GM23338 (cell line): ENCODE measurements at regions not wholly inside any gene's neighbourhood (a gene's known extent, or its start where the extent isn't known, plus 50 kb on each side); places are given as distances from the start of the nearest gene placed in this dataset.

ENCODE experiments used
- ATAC-seq: fragments of 200-7000 bp; cut with Tn5 transposase; 3 replicates; pipeline ENCODE4 v1.9.1; 2020
- DNase-seq: peaks from one replicate; pipeline ENCODE4 v3.0.0-alpha.2; 2015; ENCODE audit warnings: low spot score
- H2AFZ ChIP-seq: fragments of 200-600 bp; sonication (generic); 2 replicates; pipeline ENCODE4 v1.8.0; 2016; ENCODE audit warnings: antibody characterized with exemption, mild to moderate bottlenecking, moderate library complexity
- H3F3A ChIP-seq: fragments of 200-600 bp; sonication (generic); replicated peaks from 2 replicates; pipeline ENCODE4 v1.8.0; 2017; ENCODE audit warnings: antibody characterized with exemption, mixed run types, low read depth
- H3K27ac ChIP-seq: fragments of 200-600 bp; sonication (generic); 2 replicates; pipeline ENCODE4 v1.6.1; 2016; ENCODE audit warnings: low read depth
- H3K27me3 ChIP-seq: fragments of 200-600 bp; sonication (generic); 2 replicates; pipeline ENCODE4 v1.8.0; 2016; ENCODE audit warnings: mild to moderate bottlenecking, mixed run types, moderate library complexity; ENCODE audit not compliant: insufficient read depth
- H3K36me3 ChIP-seq: fragments of 200-600 bp; sonication (generic); 2 replicates; pipeline ENCODE4 v1.8.0; 2016; ENCODE audit warnings: mild to moderate bottlenecking; ENCODE audit not compliant: insufficient read depth
- H3K4me1 ChIP-seq: fragments of 200-600 bp; sonication (generic); 2 replicates; pipeline ENCODE4 v1.8.0; 2016; ENCODE audit warnings: mild to moderate bottlenecking, moderate library complexity; ENCODE audit not compliant: insufficient read depth
- H3K4me2 ChIP-seq: fragments of 200-600 bp; sonication (generic); 2 replicates; pipeline ENCODE4 v1.7.1; 2017; ENCODE audit warnings: mixed run types
- H3K4me3 ChIP-seq: fragments of 200-600 bp; sonication (generic); 2 replicates; pipeline ENCODE4 v1.6.1; 2016; ENCODE audit warnings: mixed run types
- H3K79me2 ChIP-seq: fragments of 200-600 bp; sonication (generic); replicated peaks from 2 replicates; pipeline ENCODE4 v1.8.0; 2017; ENCODE audit warnings: mild to moderate bottlenecking; ENCODE audit not compliant: insufficient read depth
- H3K9me2 ChIP-seq: fragments of 200-600 bp; sonication (generic); 2 replicates; pipeline ENCODE4 v1.8.0; 2017; ENCODE audit not compliant: insufficient read depth
- H4K20me1 ChIP-seq: fragments of 200-600 bp; sonication (generic); replicated peaks from 2 replicates; pipeline ENCODE4 v1.8.0; 2017; ENCODE audit warnings: mild to moderate bottlenecking; ENCODE audit not compliant: insufficient read depth
- H3K27ac Mint-ChIP-seq: 2 replicates; pipeline ENCODE4 v1.8.0; 2020; ENCODE audit warnings: inconsistent platforms, mild to moderate bottlenecking, moderate library complexity, mixed read lengths
- H3K27me3 Mint-ChIP-seq: 3 replicates; pipeline ENCODE4 v1.8.0; 2022; ENCODE audit warnings: low read depth, mild to moderate bottlenecking, moderate library complexity, mixed read lengths, inconsistent platforms; ENCODE audit not compliant: insufficient read depth, poor library complexity
- H3K36me3 Mint-ChIP-seq: 3 replicates; pipeline ENCODE4 v1.8.0; 2021; ENCODE audit warnings: low read depth, mild to moderate bottlenecking, inconsistent platforms, moderate library complexity, mixed read lengths
- H3K4me1 Mint-ChIP-seq: 3 replicates; pipeline ENCODE4 v1.8.0; 2020; ENCODE audit warnings: mild to moderate bottlenecking, inconsistent platforms, mixed read lengths
- H3K4me3 Mint-ChIP-seq: 3 replicates; pipeline ENCODE4 v1.8.0; 2021; ENCODE audit warnings: moderate library complexity, mild to moderate bottlenecking, inconsistent platforms, mixed read lengths
- H3K9me3 Mint-ChIP-seq: 3 replicates; pipeline ENCODE4 v1.8.0; 2020; ENCODE audit warnings: moderate library complexity, mild to moderate bottlenecking, inconsistent platforms, mixed read lengths
- CREB1 ChIP-seq: fragments of 250-450 bp; sonication (Bioruptor Pico); IDR thresholded peaks from 2 replicates; pipeline ENCODE4 v1.5.0; 2020; ENCODE audit warnings: low read depth, mild to moderate bottlenecking, moderate library complexity
- CTCF ChIP-seq, 2 experiments: fragments of 200-600 bp in 1 of 2; sonication (generic) in 1 of 2; conservative IDR thresholded peaks; 2 replicates each; pipeline versions ENCODE4 v1.5.1 to v1.6.1; 2016 to 2017; ENCODE audit warnings: antibody characterized with exemption in 2 of 2, low read depth in 2 of 2, mild to moderate bottlenecking in 2 of 2, moderate library complexity in 1 of 2
- ETS1 ChIP-seq: IDR thresholded peaks from 2 replicates; pipeline ENCODE4 v1.6.1; 2016; ENCODE audit warnings: antibody characterized with exemption
- EZH2 ChIP-seq: fragments of 200-600 bp; sonication (generic); IDR thresholded peaks from one replicate; pipeline ENCODE4 v1.8.0; 2017; ENCODE audit warnings: antibody characterized with exemption, mild to moderate bottlenecking, low read depth; ENCODE audit not compliant: unreplicated experiment
- EZH2phosphoT487 ChIP-seq: fragments of 200-600 bp; sonication (generic); IDR thresholded peaks from one replicate; pipeline ENCODE4 v1.8.1; 2018; ENCODE audit warnings: antibody characterized with exemption; ENCODE audit not compliant: unreplicated experiment
- JUNB ChIP-seq: IDR thresholded peaks from one replicate; pipeline ENCODE4 v1.6.1; 2016; ENCODE audit warnings: antibody characterized with exemption; ENCODE audit not compliant: unreplicated experiment
- NANOG ChIP-seq: IDR thresholded peaks from 2 replicates; pipeline ENCODE4 v1.6.1; 2016; ENCODE audit warnings: antibody characterized with exemption, borderline replicate concordance
- REST ChIP-seq: IDR thresholded peaks from one replicate; pipeline ENCODE4 v1.6.1; 2018; ENCODE audit warnings: antibody characterized with exemption; ENCODE audit not compliant: unreplicated experiment
- STAT1 ChIP-seq: IDR thresholded peaks from one replicate; pipeline ENCODE4 v1.6.1; 2016; ENCODE audit warnings: antibody characterized with exemption; ENCODE audit not compliant: unreplicated experiment
- ZNF114 ChIP-seq: fragments of 250-450 bp; sonication (Bioruptor Pico); IDR thresholded peaks from 2 replicates; pipeline ENCODE4 v1.5.0; 2020; ENCODE audit warnings: mild to moderate bottlenecking, moderate library complexity
- ZNF331 ChIP-seq: fragments of 250-450 bp; sonication (Bioruptor Pico); IDR thresholded peaks from 2 replicates; pipeline ENCODE4 v1.5.0; 2020; ENCODE audit warnings: low read depth, mild to moderate bottlenecking, moderate library complexity

- TF ChIP-seq REST (no peak), NANOG (no peak), ZNF114 (no peak), CTCF (conservative IDR thresholded peaks at IDR 0.05; ENCODE audit: low read depth in 2 of 2) (no peak), ETS1 (no peak)
These were observed 588.6 kb upstream of the MANEA start (continued) for GRCh38 chr6:94988701-94989100.

GRCh38 chr6:95017922-95018321, 559.4 kb upstream of the MANEA start:
- Histone ChIP-seq H3F3A (no peaks in the 10 kb centered on the region), H3K4me1 (no peaks in the 10 kb centered on the region), H4K20me1 (no peaks in the 10 kb centered on the region), H3K79me2 (no peaks in the 10 kb centered on the region), H3K27ac (no peak overlapping the region), H3K36me3 (no peaks in the 10 kb centered on the region), H2AFZ (peak overlapping the region; percentile 2; the same call in 1 of the 2 replicates), H3K9me2 (no peaks in the 10 kb centered on the region), H3K4me2 (no peak overlapping the region), H3K4me3 (no peak overlapping the region), H3K27me3 (no peaks in the 10 kb centered on the region)
- peak; percentile 3 for DNase-seq
- no peak overlapping the region for H3K4me3 Mint-ChIP-seq
- no peaks in the 10 kb centered on the region for H3K36me3 Mint-ChIP-seq
- 0 out of 2 replicates have a peak overlapping the region, but pooled peaks have one; percentile 13 for H3K27ac Mint-ChIP-seq
- H3K4me1 Mint-ChIP-seq: peaks cover 5% of the 10 kb centered on the region; the same call in 1 of the 3 replicates
- H3K9me3 Mint-ChIP-seq: no peaks in the 10 kb centered on the region
- H3K27me3 Mint-ChIP-seq: no peaks in the 10 kb centered on the region
- peak; percentile 50 for ATAC-seq
- no peak for TF ChIP-seq ETS1
- no peak for TF ChIP-seq EZH2phosphoT487
- no peak for TF ChIP-seq ZNF331
- no peak for TF ChIP-seq JUNB
- no peak for TF ChIP-seq STAT1
- TF ChIP-seq REST: no peak
- no peak for TF ChIP-seq EZH2
- TF ChIP-seq ZNF114: no peak
- TF ChIP-seq CREB1 (CRISPR knock-in tag): no peak
- TF ChIP-seq NANOG: no peak
- no peak for TF ChIP-seq CTCF (conservative IDR thresholded peaks at IDR 0.05; ENCODE audit: low read depth in 2 of 2)
